IPS-15b (cell line): ENCODE measurements at regions not wholly inside any gene's neighbourhood (a gene's known extent, or its start where the extent isn't known, plus 50 kb on each side); places are given as distances from the start of the nearest gene placed in this dataset.

Source experiments
- H3K27me3 ChIP-seq: one replicate; pipeline ENCODE4 v1.6.1; 2013; ENCODE audit warnings: low read length; ENCODE audit not compliant: control insufficient read depth, insufficient read depth
- H3K36me3 ChIP-seq: one replicate; pipeline ENCODE4 v1.6.1; 2013; ENCODE audit warnings: low read length; ENCODE audit not compliant: control insufficient read depth, insufficient read depth
- H3K4me1 ChIP-seq: one replicate; pipeline ENCODE4 v1.6.1; 2013; ENCODE audit warnings: mild to moderate bottlenecking, low read length; ENCODE audit not compliant: control insufficient read depth, insufficient read depth
- H3K4me3 ChIP-seq: one replicate; pipeline ENCODE4 v1.5.1; 2013; ENCODE audit warnings: low read depth, low read length
- H3K9ac ChIP-seq: one replicate; pipeline ENCODE4 v1.6.1; 2013; ENCODE audit warnings: low read depth, mild to moderate bottlenecking, low read length
- H3K9me3 ChIP-seq: one replicate; pipeline ENCODE4 v1.6.1; 2013; ENCODE audit warnings: mild to moderate bottlenecking, low read length; ENCODE audit not compliant: control insufficient read depth, insufficient read depth

- Histone ChIP-seq H3K27me3 (no peaks in the 10 kb centered on the region), H3K9ac (no peak overlapping the region), H3K36me3 (no peaks in the 10 kb centered on the region), H3K4me3 (no peak overlapping the region), H3K4me1 (no peaks in the 10 kb centered on the region), H3K9me3 (no peaks in the 10 kb centered on the region)
Observed at GRCh38 chr3:28649266-28649665, 300.6 kb upstream of the AZI2 start.

DNA sequence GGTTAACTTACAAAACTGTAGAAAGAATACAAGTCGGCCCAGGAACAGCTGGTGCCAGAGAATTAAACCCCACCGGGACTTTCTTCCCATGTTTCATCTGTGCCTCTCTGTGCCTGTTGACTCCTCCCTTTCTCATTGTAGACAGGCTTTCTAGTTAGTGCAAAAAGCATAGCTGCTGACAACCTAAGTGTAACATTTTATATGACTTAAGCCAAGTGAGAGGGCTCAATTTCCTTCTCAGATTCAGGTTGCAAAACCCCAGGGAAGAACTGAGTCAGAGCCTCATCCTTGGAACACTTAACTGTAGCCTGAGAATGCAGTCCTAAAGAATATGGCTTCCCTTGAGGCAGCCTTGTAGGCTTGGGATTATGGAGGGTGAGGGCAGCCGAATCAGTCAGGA is 302.5 kb upstream of the AZI2 start:
- Histone ChIP-seq H3K9me3 (no peaks in the 10 kb centered on the region), H3K36me3 (no peaks in the 10 kb centered on the region), H3K4me3 (no peak overlapping the region), H3K9ac (no peak overlapping the region), H3K4me1 (no peaks in the 10 kb centered on the region), H3K27me3 (no peaks in the 10 kb centered on the region)

- no peaks in the 10 kb centered on the region for H3K9me3 ChIP-seq
- H3K9ac ChIP-seq, result no peak overlapping the region
- H3K4me1 ChIP-seq, result no peaks in the 10 kb centered on the region
- H3K27me3 ChIP-seq, result no peaks in the 10 kb centered on the region
- no peaks in the 10 kb centered on the region for H3K36me3 ChIP-seq
- no peak overlapping the region for H3K4me3 ChIP-seq
Observed at GRCh38 chr3:28664123-28664522, 315.5 kb upstream of the AZI2 start.

DNA sequence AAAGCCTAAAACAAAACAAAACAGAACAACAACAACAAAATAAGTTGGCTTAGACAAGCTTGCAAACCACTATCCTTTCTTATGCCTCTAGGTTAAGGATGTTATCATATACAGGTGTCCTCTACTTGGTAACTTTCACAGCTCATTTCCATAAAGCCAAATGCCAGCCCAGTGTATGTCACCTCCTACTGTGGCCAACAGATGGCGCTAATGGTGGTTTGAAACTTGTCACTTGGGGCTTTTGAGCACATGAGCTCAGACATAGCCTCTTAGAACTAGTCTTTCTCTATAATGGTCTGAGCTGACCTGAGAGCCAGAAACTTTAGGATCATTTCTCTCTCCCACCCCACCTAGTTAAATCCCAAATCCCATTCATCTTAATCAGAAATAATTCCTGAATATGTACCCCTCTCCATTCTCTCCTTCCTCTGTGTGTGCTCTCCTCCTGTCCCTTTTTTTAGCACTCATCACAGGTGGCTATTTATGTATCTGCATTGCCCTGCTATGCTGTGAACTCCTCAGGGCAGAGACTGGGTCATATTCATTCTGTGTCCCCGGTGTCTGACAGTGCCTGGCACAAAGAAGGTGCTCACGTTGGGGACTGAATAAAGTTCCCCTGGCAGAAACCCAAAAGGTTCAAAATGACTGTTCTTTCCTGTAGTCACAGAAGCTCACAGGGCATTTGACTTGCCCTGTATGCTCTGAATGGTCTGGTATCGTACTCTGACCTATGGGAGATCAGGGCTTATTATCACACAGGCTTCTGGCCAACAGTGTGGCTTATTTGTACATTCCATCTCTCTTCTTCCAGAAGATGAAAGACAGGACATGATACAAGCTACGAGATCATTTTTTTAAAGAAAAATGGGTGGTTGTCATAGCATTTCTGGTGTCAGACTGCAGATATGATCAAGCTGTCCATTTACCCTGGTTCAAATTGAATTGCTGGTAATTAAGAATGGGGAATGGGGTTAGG is 319.3 kb upstream of the AZI2 start:
- H3K27me3 ChIP-seq, result no peaks in the 10 kb centered on the region
- H3K4me3 ChIP-seq, result no peak overlapping the region
- H3K9ac ChIP-seq, result no peak overlapping the region
- peaks cover 5% of the 10 kb centered on the region for H3K4me1 ChIP-seq
- no peaks in the 10 kb centered on the region for H3K36me3 ChIP-seq
- no peaks in the 10 kb centered on the region for H3K9me3 ChIP-seq

DNA sequence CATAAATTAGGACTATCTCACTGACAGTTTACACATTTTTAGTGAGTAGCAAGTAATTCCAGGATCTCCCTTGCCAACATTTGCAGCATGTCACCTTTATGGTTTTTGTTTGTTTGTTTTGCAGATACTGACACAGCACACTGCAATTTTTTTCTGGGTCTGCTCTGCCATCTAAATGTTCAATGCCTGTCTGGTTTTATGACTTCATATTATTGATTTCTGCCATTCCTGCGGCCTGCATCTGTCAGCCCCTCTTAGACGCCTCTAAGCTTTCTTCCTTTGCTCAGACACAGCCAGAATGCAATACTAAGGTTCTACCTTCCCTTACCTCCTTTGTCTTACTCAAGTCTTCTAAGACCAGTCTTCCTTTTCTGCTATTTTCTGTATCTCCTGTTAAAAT is 321.2 kb upstream of the AZI2 start:
- Histone ChIP-seq H3K4me1 (peaks cover 9% of the 10 kb centered on the region), H3K27me3 (no peaks in the 10 kb centered on the region), H3K36me3 (no peaks in the 10 kb centered on the region), H3K9me3 (no peaks in the 10 kb centered on the region), H3K9ac (no peak overlapping the region), H3K4me3 (no peak overlapping the region)

DNA sequence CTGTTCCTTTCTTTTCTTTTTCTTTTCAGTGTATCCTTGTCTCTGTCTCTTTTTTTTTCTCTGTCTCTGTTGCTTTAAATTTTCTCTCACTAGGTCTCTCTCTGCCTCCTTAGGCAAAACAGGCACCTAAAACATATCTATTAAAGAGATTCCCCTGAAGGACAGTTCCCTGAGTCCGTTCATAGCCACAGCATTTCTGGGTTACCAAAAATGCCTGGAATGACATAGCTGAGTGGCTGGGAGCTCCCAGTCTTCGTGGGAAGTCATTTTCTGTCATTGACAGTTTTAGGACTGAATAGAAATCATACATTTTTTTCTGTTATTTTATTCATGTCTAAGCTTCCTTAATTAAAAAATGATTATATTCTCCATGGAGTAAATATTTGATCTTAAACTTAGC is 323.8 kb upstream of the AZI2 start:
- H3K9ac ChIP-seq, result no peak overlapping the region
- peaks cover 9% of the 10 kb centered on the region for H3K4me1 ChIP-seq
- H3K4me3 ChIP-seq, result no peak overlapping the region
- no peaks in the 10 kb centered on the region for H3K9me3 ChIP-seq
- no peaks in the 10 kb centered on the region for H3K27me3 ChIP-seq
- H3K36me3 ChIP-seq, result no peaks in the 10 kb centered on the region

DNA sequence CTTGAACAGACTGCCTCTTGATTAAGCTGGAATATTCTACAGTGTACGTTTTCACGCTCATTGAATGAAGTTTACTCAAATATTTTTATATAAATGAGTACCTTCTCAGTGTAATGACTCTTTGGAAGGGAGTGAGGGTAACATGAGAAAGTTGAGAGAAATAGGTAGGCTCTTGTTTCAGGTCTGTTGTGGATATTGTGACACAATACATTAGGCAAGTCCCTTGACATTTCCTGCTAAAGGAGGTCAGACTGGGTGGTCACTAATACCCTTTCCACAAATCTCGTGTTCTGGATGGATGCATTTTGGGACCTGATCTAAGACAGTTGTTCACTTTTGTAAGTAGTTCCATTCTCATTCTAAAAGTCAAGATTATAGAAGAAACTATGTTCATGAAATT is 324.8 kb upstream of the AZI2 start:
- no peaks in the 10 kb centered on the region for H3K27me3 ChIP-seq
- no peak overlapping the region for H3K9ac ChIP-seq
- H3K9me3 ChIP-seq, result no peaks in the 10 kb centered on the region
- H3K4me3 ChIP-seq, result no peak overlapping the region
- no peaks in the 10 kb centered on the region for H3K36me3 ChIP-seq
- peaks cover 9% of the 10 kb centered on the region for H3K4me1 ChIP-seq

GRCh38 chr3:28674212-28674611 is 325.6 kb upstream of the AZI2 start:
- Histone ChIP-seq H3K9me3 (no peaks in the 10 kb centered on the region), H3K9ac (no peak overlapping the region), H3K36me3 (no peaks in the 10 kb centered on the region), H3K4me1 (peaks cover 9% of the 10 kb centered on the region), H3K27me3 (no peaks in the 10 kb centered on the region), H3K4me3 (no peak overlapping the region)

DNA sequence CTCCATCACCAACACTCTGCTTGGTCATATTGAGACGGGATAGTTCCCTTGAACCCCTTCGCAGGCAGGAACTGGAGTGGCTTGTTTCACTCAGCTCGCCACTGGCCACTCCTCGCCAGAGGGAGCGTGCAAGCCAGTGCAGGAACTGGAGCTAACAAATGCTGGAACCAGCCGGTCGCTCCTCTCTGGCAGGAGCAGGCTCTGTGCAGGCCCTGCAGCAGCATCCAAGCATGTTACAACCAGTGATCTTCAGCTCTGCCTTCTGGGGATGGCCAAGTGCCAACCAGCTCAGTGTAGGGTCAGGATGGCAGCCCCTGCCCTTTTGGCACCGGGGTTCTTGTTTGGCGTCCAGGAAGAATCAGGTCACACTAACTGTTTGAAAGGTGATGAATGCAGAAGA is 329.0 kb upstream of the AZI2 start:
- Histone ChIP-seq H3K4me1 (peaks cover 15% of the 10 kb centered on the region), H3K27me3 (no peaks in the 10 kb centered on the region), H3K4me3 (no peak overlapping the region), H3K36me3 (no peaks in the 10 kb centered on the region), H3K9ac (no peak overlapping the region), H3K9me3 (no peaks in the 10 kb centered on the region)

GRCh38 chr3:28678086-28678485 is 329.5 kb upstream of the AZI2 start:
- H3K4me1 ChIP-seq, result peaks cover 15% of the 10 kb centered on the region
- H3K9me3 ChIP-seq, result no peaks in the 10 kb centered on the region
- H3K36me3 ChIP-seq, result no peaks in the 10 kb centered on the region
- H3K27me3 ChIP-seq, result no peaks in the 10 kb centered on the region
- H3K4me3 ChIP-seq, result no peak overlapping the region
- no peak overlapping the region for H3K9ac ChIP-seq

GRCh38 chr3:28680050-28680449 is 331.4 kb upstream of the AZI2 start:
- no peaks in the 10 kb centered on the region for H3K9me3 ChIP-seq
- H3K36me3 ChIP-seq, result no peaks in the 10 kb centered on the region
- no peaks in the 10 kb centered on the region for H3K27me3 ChIP-seq
- H3K9ac ChIP-seq, result no peak overlapping the region
- peaks cover 11% of the 10 kb centered on the region for H3K4me1 ChIP-seq
- no peak overlapping the region for H3K4me3 ChIP-seq

DNA sequence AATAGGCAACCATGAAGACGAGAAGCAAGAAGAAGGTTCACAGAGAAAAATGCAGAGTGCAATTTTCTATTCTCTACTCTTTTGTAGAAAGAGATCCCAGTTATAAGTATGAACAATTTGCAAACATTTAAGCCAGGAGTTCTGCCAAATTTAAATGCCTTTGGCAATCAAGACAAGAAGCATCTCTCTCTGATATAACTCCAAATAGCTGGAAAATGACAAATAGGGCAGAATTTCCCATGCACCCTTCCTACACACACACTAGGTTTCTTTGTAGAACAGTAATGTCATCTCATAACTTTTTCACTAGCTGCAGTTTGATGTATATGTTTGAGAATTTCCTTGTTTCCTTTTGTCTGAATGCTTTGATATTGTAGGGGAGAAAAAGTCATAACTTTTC is 333.5 kb upstream of the AZI2 start:
- Histone ChIP-seq H3K4me3 (no peak overlapping the region), H3K9me3 (no peaks in the 10 kb centered on the region), H3K27me3 (no peaks in the 10 kb centered on the region), H3K4me1 (peaks cover 11% of the 10 kb centered on the region), H3K9ac (no peak overlapping the region), H3K36me3 (no peaks in the 10 kb centered on the region)
